Mesothelial cell of epicardium (in vitro differentiated cells): ENCODE measurements at regions not wholly inside any gene's neighbourhood (a gene's known extent, or its start where the extent isn't known, plus 50 kb on each side); places are given as distances from the start of the nearest gene placed in this dataset.

ENCODE experiments used
- DNase-seq, 2 experiments: peaks; one replicate each; pipeline ENCODE4 v3.0.0; 2021; ENCODE audit warnings: low spot score in 2 of 2; ENCODE audit not compliant: unreplicated experiment in 2 of 2
- H3K27ac Mint-ChIP-seq: 2 replicates; pipeline ENCODE4 v1.8.0; 2021; ENCODE audit warnings: mixed read lengths
- H3K27me3 Mint-ChIP-seq: 2 replicates; pipeline ENCODE4 v1.8.0; 2021; ENCODE audit warnings: low read depth, mixed read lengths
- H3K36me3 Mint-ChIP-seq: 2 replicates; pipeline ENCODE4 v1.8.0; 2021; ENCODE audit warnings: mixed read lengths
- H3K4me1 Mint-ChIP-seq: 2 replicates; pipeline ENCODE4 v1.8.0; 2021; ENCODE audit warnings: mixed read lengths
- H3K4me3 Mint-ChIP-seq: 2 replicates; pipeline ENCODE4 v1.8.0; 2021; ENCODE audit warnings: mild to moderate bottlenecking, moderate library complexity, mixed read lengths
- H3K9me3 Mint-ChIP-seq: 2 replicates; pipeline ENCODE4 v1.8.0; 2021; ENCODE audit warnings: mixed read lengths
- TF ChIP-seq, protein P1 (sequence below): fragments of 200-600 bp; sonication (generic); IDR thresholded peaks from one replicate; pipeline ENCODE4 v1.5.0; 2021; ENCODE audit warnings: antibody characterized with exemption; ENCODE audit not compliant: unreplicated experiment

GRCh38 chr9:30411571-30411970 lies 1972.9 kb upstream of the ACO1 start:
- DNase-seq = no peak
- H3K27me3 Mint-ChIP-seq = no peaks in the 10 kb centered on the region
- H3K9me3 Mint-ChIP-seq = peaks cover 40% of the 10 kb centered on the region

GRCh38 chr9:30459156-30459555 lies 1925.3 kb upstream of the ACO1 start:
- no peak overlapping the region for H3K4me3 Mint-ChIP-seq
- peaks cover 4% of the 10 kb centered on the region for H3K27me3 Mint-ChIP-seq
- no peak overlapping the region for H3K27ac Mint-ChIP-seq
- DNase-seq = no peak
- H3K9me3 Mint-ChIP-seq = no peaks in the 10 kb centered on the region
- TF ChIP-seq, protein P1, sequence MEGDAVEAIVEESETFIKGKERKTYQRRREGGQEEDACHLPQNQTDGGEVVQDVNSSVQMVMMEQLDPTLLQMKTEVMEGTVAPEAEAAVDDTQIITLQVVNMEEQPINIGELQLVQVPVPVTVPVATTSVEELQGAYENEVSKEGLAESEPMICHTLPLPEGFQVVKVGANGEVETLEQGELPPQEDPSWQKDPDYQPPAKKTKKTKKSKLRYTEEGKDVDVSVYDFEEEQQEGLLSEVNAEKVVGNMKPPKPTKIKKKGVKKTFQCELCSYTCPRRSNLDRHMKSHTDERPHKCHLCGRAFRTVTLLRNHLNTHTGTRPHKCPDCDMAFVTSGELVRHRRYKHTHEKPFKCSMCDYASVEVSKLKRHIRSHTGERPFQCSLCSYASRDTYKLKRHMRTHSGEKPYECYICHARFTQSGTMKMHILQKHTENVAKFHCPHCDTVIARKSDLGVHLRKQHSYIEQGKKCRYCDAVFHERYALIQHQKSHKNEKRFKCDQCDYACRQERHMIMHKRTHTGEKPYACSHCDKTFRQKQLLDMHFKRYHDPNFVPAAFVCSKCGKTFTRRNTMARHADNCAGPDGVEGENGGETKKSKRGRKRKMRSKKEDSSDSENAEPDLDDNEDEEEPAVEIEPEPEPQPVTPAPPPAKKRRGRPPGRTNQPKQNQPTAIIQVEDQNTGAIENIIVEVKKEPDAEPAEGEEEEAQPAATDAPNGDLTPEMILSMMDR = no peak
- H3K4me1 Mint-ChIP-seq = no peaks in the 10 kb centered on the region
- H3K36me3 Mint-ChIP-seq = no peaks in the 10 kb centered on the region

More at GRCh38 chr9:30411571-30411970, 1972.9 kb upstream of the ACO1 start:
- H3K36me3 Mint-ChIP-seq = no peaks in the 10 kb centered on the region
- no peak overlapping the region for H3K4me3 Mint-ChIP-seq
- TF ChIP-seq, protein P1 = no peak
- H3K4me1 Mint-ChIP-seq = no peaks in the 10 kb centered on the region
- H3K27ac Mint-ChIP-seq = no peak overlapping the region

DNA sequence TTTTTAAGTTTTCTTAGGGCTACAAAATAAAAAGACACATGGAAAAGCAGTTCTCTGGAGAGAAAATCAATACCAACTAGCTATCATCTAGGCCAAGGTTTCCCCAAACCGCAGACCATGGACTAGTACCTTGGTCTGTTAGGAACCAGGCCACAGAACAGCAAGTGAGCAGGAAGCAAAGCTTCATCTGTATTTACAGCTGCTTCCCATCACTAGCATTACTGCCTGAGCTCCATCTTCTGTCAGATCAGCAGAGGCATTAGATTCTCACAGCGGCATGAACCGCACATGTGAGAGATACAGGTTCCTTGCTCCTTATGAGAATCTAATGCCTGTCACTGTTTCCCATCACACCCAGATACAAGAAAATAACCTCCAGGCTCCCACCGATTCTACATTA lies 1907.6 kb upstream of the ACO1 start:
- no peak for DNase-seq
- TF ChIP-seq, protein P1 = no peak
- Mint-ChIP-seq H3K36me3 (no peaks in the 10 kb centered on the region), H3K27ac (no peak overlapping the region), H3K4me3 (no peak overlapping the region), H3K9me3 (no peaks in the 10 kb centered on the region), H3K27me3 (no peaks in the 10 kb centered on the region), H3K4me1 (no peaks in the 10 kb centered on the region)

- H3K4me1 Mint-ChIP-seq = no peaks in the 10 kb centered on the region
- no peak overlapping the region for H3K4me3 Mint-ChIP-seq
- TF ChIP-seq, protein P1 = no peak
- no peaks in the 10 kb centered on the region for H3K36me3 Mint-ChIP-seq
- H3K27ac Mint-ChIP-seq = no peak overlapping the region
- no peaks in the 10 kb centered on the region for H3K27me3 Mint-ChIP-seq
- peaks cover 4% of the 10 kb centered on the region for H3K9me3 Mint-ChIP-seq
- DNase-seq = no peak
Measured at GRCh38 chr9:30478684-30479083, 1905.8 kb upstream of the ACO1 start.

DNA sequence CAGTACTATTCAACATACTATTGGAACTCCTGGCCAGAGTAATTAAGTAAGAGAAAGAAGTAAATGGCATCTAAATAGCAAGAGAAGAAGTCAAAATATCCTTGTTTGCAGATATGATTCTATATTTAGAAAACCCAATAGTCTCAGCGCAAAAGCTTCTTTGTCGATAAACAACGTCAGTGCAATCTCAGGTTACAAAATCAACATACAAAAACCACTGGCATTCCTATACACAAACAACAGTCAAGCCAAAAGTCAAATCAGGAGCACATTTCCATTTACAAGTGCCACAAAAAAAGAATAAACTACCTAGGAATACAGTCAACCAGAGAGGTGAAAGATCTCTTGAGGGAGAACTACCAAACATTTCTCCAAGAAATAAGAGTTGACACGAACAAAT lies 1901.9 kb upstream of the ACO1 start:
- H3K27ac Mint-ChIP-seq = no peak overlapping the region
- H3K36me3 Mint-ChIP-seq = no peaks in the 10 kb centered on the region
- no peaks in the 10 kb centered on the region for H3K4me1 Mint-ChIP-seq
- H3K4me3 Mint-ChIP-seq = no peak overlapping the region
- DNase-seq = no peak
- TF ChIP-seq, protein P1 = no peak
- peaks cover 4% of the 10 kb centered on the region for H3K9me3 Mint-ChIP-seq
- H3K27me3 Mint-ChIP-seq = no peaks in the 10 kb centered on the region

DNA sequence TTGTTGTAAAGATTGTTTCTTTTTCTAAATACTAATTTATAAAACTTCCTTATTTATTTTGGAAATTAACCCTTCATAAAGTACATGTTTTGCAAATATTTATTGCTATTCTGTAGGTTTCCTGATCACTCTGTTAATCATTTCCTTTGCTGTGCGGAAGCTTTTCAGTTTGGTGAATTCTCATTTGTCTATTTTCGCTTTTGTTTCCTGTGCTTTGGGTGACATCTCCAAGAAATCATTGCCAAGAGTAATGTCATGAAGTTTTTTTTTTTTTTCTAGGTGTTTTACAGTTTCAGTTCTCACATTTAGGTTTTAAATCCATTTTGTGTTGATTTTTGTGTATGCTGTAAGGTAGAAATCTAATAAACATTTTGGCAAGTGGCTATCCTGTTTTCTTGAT lies 1899.8 kb upstream of the ACO1 start:
- H3K4me3 Mint-ChIP-seq = no peak overlapping the region
- peaks cover 4% of the 10 kb centered on the region for H3K9me3 Mint-ChIP-seq
- no peak for DNase-seq
- no peaks in the 10 kb centered on the region for H3K27me3 Mint-ChIP-seq
- no peak overlapping the region for H3K27ac Mint-ChIP-seq
- no peaks in the 10 kb centered on the region for H3K4me1 Mint-ChIP-seq
- TF ChIP-seq, protein P1 = no peak
- H3K36me3 Mint-ChIP-seq = no peaks in the 10 kb centered on the region
